HCT116 (cell line): ENCODE measurements at regions not wholly inside any gene's neighbourhood (a gene's known extent, or its start where the extent isn't known, plus 50 kb on each side); places are given as distances from the start of the nearest gene placed in this dataset.

ENCODE experiments used
- SRF ChIP-seq: IDR thresholded peaks from 2 replicates; pipeline ENCODE4 v1.6.1; 2012; ENCODE audit warnings: low read depth
- YY1 ChIP-seq: IDR thresholded peaks from 2 replicates; pipeline ENCODE4 v1.6.1; 2011; ENCODE audit warnings: low read length, low read depth, moderate library complexity, mild to moderate bottlenecking; ENCODE audit not compliant: insufficient replicate concordance; ENCODE audit errors: extremely low read depth
- TF ChIP-seq, protein P1 (sequence below), 3 experiments: fragments of 200-600 bp in 1 of 3; sonication (generic) in 1 of 3; IDR thresholded peaks in 2 of 3; conservative IDR thresholded peaks in 1 of 3; 2 replicates each; pipeline ENCODE4 v1.5.1; 2012 to 2017; ENCODE audit warnings: low read depth in 2 of 3, low read length in 2 of 3, antibody characterized with exemption in 1 of 3, borderline replicate concordance in 1 of 3, control low read depth in 1 of 3, mild to moderate bottlenecking in 1 of 3, mixed read lengths in 1 of 3, mixed run types in 1 of 3, moderate library complexity in 1 of 3; ENCODE audit not compliant: insufficient read depth in 1 of 3

DNA sequence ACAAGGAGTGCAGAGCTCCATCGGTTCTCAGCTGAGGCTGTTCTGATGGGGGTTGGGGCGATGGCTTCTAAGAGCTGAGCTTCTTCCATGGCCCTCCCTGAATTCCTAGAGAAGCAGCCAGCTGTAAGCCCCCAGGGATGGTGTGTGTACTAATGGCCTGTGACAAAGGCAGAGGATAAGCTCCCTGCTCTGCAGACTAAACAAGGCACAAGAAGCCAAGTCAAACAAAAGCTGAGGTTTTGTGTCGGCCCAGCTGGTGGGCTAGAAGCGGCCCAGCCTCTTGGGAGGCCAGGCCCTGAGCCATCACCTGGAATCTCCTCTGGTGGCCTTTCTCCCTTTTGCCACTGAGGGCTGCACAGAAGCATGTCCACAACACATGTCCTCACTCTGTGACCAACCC lies 75.0 kb upstream of the XPA start:
- TF ChIP-seq, protein P1, sequence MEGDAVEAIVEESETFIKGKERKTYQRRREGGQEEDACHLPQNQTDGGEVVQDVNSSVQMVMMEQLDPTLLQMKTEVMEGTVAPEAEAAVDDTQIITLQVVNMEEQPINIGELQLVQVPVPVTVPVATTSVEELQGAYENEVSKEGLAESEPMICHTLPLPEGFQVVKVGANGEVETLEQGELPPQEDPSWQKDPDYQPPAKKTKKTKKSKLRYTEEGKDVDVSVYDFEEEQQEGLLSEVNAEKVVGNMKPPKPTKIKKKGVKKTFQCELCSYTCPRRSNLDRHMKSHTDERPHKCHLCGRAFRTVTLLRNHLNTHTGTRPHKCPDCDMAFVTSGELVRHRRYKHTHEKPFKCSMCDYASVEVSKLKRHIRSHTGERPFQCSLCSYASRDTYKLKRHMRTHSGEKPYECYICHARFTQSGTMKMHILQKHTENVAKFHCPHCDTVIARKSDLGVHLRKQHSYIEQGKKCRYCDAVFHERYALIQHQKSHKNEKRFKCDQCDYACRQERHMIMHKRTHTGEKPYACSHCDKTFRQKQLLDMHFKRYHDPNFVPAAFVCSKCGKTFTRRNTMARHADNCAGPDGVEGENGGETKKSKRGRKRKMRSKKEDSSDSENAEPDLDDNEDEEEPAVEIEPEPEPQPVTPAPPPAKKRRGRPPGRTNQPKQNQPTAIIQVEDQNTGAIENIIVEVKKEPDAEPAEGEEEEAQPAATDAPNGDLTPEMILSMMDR (IDR thresholded peaks at IDR 0.05 in 2 of 3, conservative IDR thresholded peaks at IDR 0.05 in 1 of 3; ENCODE audit: borderline replicate concordance in 1 of 3, insufficient read depth in 1 of 3, low read depth in 2 of 3, low read length in 2 of 3) = no peak
- TF ChIP-seq YY1 (no peak), SRF (no peak)
